Activated gamma-delta T cell treated with Interleukin-2 at 50 U/mL for 16 hours (primary cell): ENCODE measurements at regions not wholly inside any gene's neighbourhood (a gene's known extent, or its start where the extent isn't known, plus 50 kb on each side); places are given as distances from the start of the nearest gene placed in this dataset.
"Not testable (repeated sequence)": the region's sequence is repeated elsewhere in the genome, so short reads cannot be mapped to it uniquely, and the experiment has no call there.

Experiments used
- DNase-seq: peaks from one replicate; pipeline ENCODE4 v3.0.0-alpha.2; 2020

GRCh38 chr20:4329232-4329631 lies 80.1 kb upstream of the ADRA1D start:
- DNase-seq: no peak

- no peak for DNase-seq
Measured at GRCh38 chr20:4328541-4328940, 79.5 kb upstream of the ADRA1D start.

- no peak for DNase-seq
Measured at GRCh38 chr20:4327956-4328355, 78.9 kb upstream of the ADRA1D start.

GRCh38 chr20:4326195-4327065 lies 77.3 kb upstream of the ADRA1D start:
- DNase-seq: no peak

GRCh38 chr20:4325548-4326187 lies 76.6 kb upstream of the ADRA1D start:
- DNase-seq: no peak

- DNase-seq: no peak
Measured at GRCh38 chr20:4324611-4325243, 75.6 kb upstream of the ADRA1D start.

GRCh38 chr20:4322499-4322898 lies 73.4 kb upstream of the ADRA1D start:
- DNase-seq: no peak

- DNase-seq: no peak
Measured at GRCh38 chr20:4320291-4320690, 71.2 kb upstream of the ADRA1D start.

- no peak for DNase-seq
Measured at GRCh38 chr20:4318891-4319290, 69.8 kb upstream of the ADRA1D start.

- not testable (repeated sequence) for DNase-seq
Measured at GRCh38 chr20:4310616-4311015, 61.5 kb upstream of the ADRA1D start.

GRCh38 chr20:4306206-4306605 lies 57.1 kb upstream of the ADRA1D start:
- no peak for DNase-seq

GRCh38 chr20:4305091-4305490 lies 56.0 kb upstream of the ADRA1D start:
- DNase-seq: no peak

GRCh38 chr20:4304601-4305000 lies 55.5 kb upstream of the ADRA1D start:
- DNase-seq: no peak

- no peak for DNase-seq
Measured at GRCh38 chr20:4303136-4303535, 54.0 kb upstream of the ADRA1D start.

- no peak for DNase-seq
Measured at GRCh38 chr20:4300921-4301320, 51.8 kb upstream of the ADRA1D start.

- no peak for DNase-seq
Measured at GRCh38 chr20:4300401-4300800, 51.3 kb upstream of the ADRA1D start.

- no peak for DNase-seq
Measured at GRCh38 chr20:4299773-4300172, 50.7 kb upstream of the ADRA1D start.

- no peak for DNase-seq
Measured at GRCh38 chr20:4299216-4299615, 50.1 kb upstream of the ADRA1D start.
